Endothelial cell of umbilical vein (primary cell): ENCODE measurements at regions not wholly inside any gene's neighbourhood (a gene's known extent, or its start where the extent isn't known, plus 50 kb on each side); places are given as distances from the start of the nearest gene placed in this dataset.

ENCODE experiments used
- BruUV-seq: library from RNA; stranded (reverse); fragments of 400-500 nt; replicated peaks from 2 replicates; lab custom pipeline; 2021; lab: Mats Ljungman, UMichigan
- CTCF ChIA-PET: fragments of 300-600, 350-600 bp; sonication (Branson Sonifier 250); formaldehyde crosslinking; loops from one replicate; lab custom pipeline; 2021; ENCODE audit warnings: antibody characterized with exemption, inconsistent platforms; lab: Charles Lee
- POLR2A ChIA-PET: fragments of 300-600, 350-600 bp; sonication (Branson Sonifier 250); formaldehyde crosslinking; loops from one replicate; lab custom pipeline; 2021; ENCODE audit warnings: antibody characterized with exemption, inconsistent platforms; lab: Charles Lee
- DNase-seq: peaks from one replicate; pipeline ENCODE4 v3.0.0-alpha.2; 2011; ENCODE audit warnings: low read depth, low spot score
- FAIRE-seq: peaks from 2 replicates; lab custom pipeline; 2011; peaks lifted over from hg19 to GRCh38; lab: Jason Lieb, UNC
- H2AFZ ChIP-seq: 2 replicates; pipeline ENCODE4 v1.6.0; 2012; ENCODE audit warnings: low read depth, low read length, control low read depth, inconsistent platforms
- H3K27ac ChIP-seq: 2 replicates; pipeline ENCODE4 v1.5.1; 2011; ENCODE audit warnings: low read depth, mild to moderate bottlenecking, control low read depth, low read length, moderate library complexity; ENCODE audit not compliant: insufficient read depth
- H3K27me3 ChIP-seq, 2 experiments: 2 replicates each; pipeline versions ENCODE4 v1.6.0 to v1.6.1; 2011; ENCODE audit warnings: low read length in 2 of 2, mixed read lengths in 1 of 2; ENCODE audit not compliant: control insufficient read depth in 2 of 2, insufficient read depth in 2 of 2
- H3K36me3 ChIP-seq, 2 experiments: 2 replicates in 1 of 2; 3 replicates in 1 of 2; pipeline ENCODE4 v1.5.1; 2011; ENCODE audit warnings: low read length in 2 of 2, mild to moderate bottlenecking in 1 of 2, moderate library complexity in 1 of 2; ENCODE audit not compliant: control insufficient read depth in 2 of 2, insufficient read depth in 2 of 2; ENCODE audit errors: extremely low read depth in 1 of 2
- H3K4me1 ChIP-seq: 3 replicates; pipeline ENCODE4 v1.5.1; 2011; ENCODE audit warnings: mild to moderate bottlenecking, low read length; ENCODE audit not compliant: control insufficient read depth, insufficient read depth; ENCODE audit errors: extremely low read depth
- H3K4me2 ChIP-seq: 2 replicates; pipeline ENCODE4 v1.6.1; 2011; ENCODE audit warnings: low read length, control low read depth, mixed read lengths; ENCODE audit not compliant: insufficient read depth
- H3K4me3 ChIP-seq, 3 experiments: fragments of 200-600 bp in 1 of 3; sonication (generic), shearing (Covaris generic) in 1 of 3; replicated peaks in 1 of 3; 2 replicates each; pipeline ENCODE4 v1.5.1; 2011 to 2016; ENCODE audit warnings: control low read depth in 3 of 3, low read length in 3 of 3, mild to moderate bottlenecking in 2 of 3, inconsistent platforms in 1 of 3, low read depth in 1 of 3, moderate library complexity in 1 of 3; ENCODE audit not compliant: insufficient read depth in 1 of 3
- H3K79me2 ChIP-seq: 2 replicates; pipeline ENCODE4 v1.6.0; 2012; ENCODE audit warnings: low read length, inconsistent platforms; ENCODE audit not compliant: control insufficient read depth, insufficient read depth
- H3K9ac ChIP-seq: replicated peaks from 2 replicates; pipeline ENCODE3; 2011; ENCODE audit warnings: low read length, control low read depth; ENCODE audit not compliant: insufficient read depth; ENCODE audit errors: extremely low read depth
- H3K9me1 ChIP-seq: replicated peaks from 3 replicates; pipeline ENCODE4 v1.6.0; 2011; ENCODE audit warnings: mild to moderate bottlenecking, low read length; ENCODE audit not compliant: control insufficient read depth, insufficient read depth; ENCODE audit errors: extremely low read depth
- H3K9me3 ChIP-seq: replicated peaks from 2 replicates; pipeline ENCODE4 v1.5.1; 2012; ENCODE audit warnings: low read length, inconsistent platforms; ENCODE audit not compliant: control insufficient read depth, insufficient read depth
- H4K20me1 ChIP-seq: replicated peaks from 2 replicates; pipeline ENCODE3; 2011; ENCODE audit warnings: mild to moderate bottlenecking, low read length; ENCODE audit not compliant: control insufficient read depth, insufficient read depth; ENCODE audit errors: extremely low read depth
- EZH2 ChIP-seq: IDR thresholded peaks from 2 replicates; pipeline ENCODE4 v1.6.1; 2012; ENCODE audit warnings: borderline replicate concordance, low read depth, mild to moderate bottlenecking, moderate library complexity, low read length, inconsistent platforms; ENCODE audit not compliant: severe bottlenecking
- FOS ChIP-seq: IDR thresholded peaks from 2 replicates; pipeline ENCODE4 v1.6.1; 2011; ENCODE audit warnings: mild to moderate bottlenecking, low read length, moderate library complexity, borderline replicate concordance; ENCODE audit not compliant: insufficient read depth
- GATA2 ChIP-seq: IDR thresholded peaks from 2 replicates; pipeline ENCODE4 v1.7.0; 2011; ENCODE audit warnings: low read depth, mild to moderate bottlenecking, moderate library complexity, mixed read lengths, low read length; ENCODE audit not compliant: insufficient read length, insufficient read depth
- JUN ChIP-seq: IDR thresholded peaks from 2 replicates; pipeline ENCODE4 v1.6.1; 2011; ENCODE audit warnings: borderline replicate concordance, low read depth; ENCODE audit not compliant: insufficient read length, insufficient read depth
- MYC ChIP-seq: IDR thresholded peaks from one replicate; pipeline ENCODE4 v1.6.1; 2011; ENCODE audit warnings: mild to moderate bottlenecking, low read depth, low read length
- POLR2A ChIP-seq: IDR thresholded peaks from 2 replicates; pipeline ENCODE4 v1.6.1; 2012; ENCODE audit warnings: low read depth, mild to moderate bottlenecking, control low read depth, low read length
- POLR2AphosphoS5 ChIP-seq: IDR thresholded peaks from 2 replicates; pipeline ENCODE4 v1.6.1; 2012; ENCODE audit warnings: low read depth, mild to moderate bottlenecking, control low read depth, low read length, moderate library complexity; ENCODE audit not compliant: insufficient read depth
- dilution Hi-C: fragments of 300-500 bp; cut with MboI; formaldehyde crosslinking; loops from one replicate; pipeline ENCODE4 v1.15.0; 2019; ENCODE audit warnings: low sequenced_read_pairs; ENCODE audit not compliant: extremely low pct_ligation_motif_present
- intact Hi-C: fragments of 100-400 bp; cut with micrococcal nuclease; formaldehyde crosslinking; loops from one replicate; pipeline ENCODE4 v1.10.0; 2022
- TF ChIP-seq, protein P1 (sequence below): IDR thresholded peaks from 2 replicates; pipeline ENCODE4 v1.6.1; 2011; ENCODE audit not compliant: insufficient read depth, insufficient read length
- TF ChIP-seq, protein P2 (sequence below), 2 donors: IDR thresholded peaks; 1 replicate in 1 of 2; 2 replicates in 1 of 2; pipeline ENCODE4 v1.5.1; 2011; ENCODE audit warnings: low read length in 2 of 2, mild to moderate bottlenecking in 2 of 2, moderate library complexity in 2 of 2, control low read depth in 1 of 2, inconsistent platforms in 1 of 2, low read depth in 1 of 2; ENCODE audit not compliant: insufficient read depth in 1 of 2; ENCODE audit errors: extremely low read depth in 1 of 2

DNA sequence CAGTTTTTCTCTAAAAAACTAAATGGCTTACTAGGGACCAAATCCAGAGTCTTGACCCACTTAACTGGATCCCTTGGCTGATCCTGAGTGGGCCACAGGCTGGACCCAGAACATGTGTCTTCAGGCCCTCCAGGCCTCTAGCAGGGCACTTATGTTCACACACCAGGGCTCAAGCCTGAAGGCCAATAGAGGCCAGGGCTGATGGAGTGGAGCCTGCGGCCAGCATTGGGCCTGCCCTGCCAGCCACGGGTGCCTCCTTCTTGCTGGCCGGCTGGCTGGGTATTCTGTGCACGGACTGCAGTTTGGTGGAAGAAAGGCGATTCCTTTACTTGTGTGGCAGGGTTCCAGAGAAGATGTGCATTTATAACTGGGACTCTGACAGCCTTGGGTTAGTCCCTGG is 103.0 kb upstream of the ZNF32 start:
- dilution Hi-C loops (no loop called here), intact Hi-C loops (no loop called here)
- BruUV-seq: no TSS peak
- FAIRE-seq: no peak
- ChIA-PET CTCF (no interaction called here), POLR2A (no interaction called here)
- Histone ChIP-seq H3K79me2 (no peaks in the 10 kb centered on the region), H3K9me1 (no peaks in the 10 kb centered on the region), H2AFZ (no peak overlapping the region), H3K4me2 (no peak overlapping the region), H3K9me3 (no peaks in the 10 kb centered on the region), H3K4me1 (no peaks in the 10 kb centered on the region), H4K20me1 (no peaks in the 10 kb centered on the region), H3K27me3 (no peaks in the 10 kb centered on the region), H3K36me3 (no peaks in the 10 kb centered on the region), H3K4me3 (no peak overlapping the region), H3K9ac (no peak overlapping the region), H3K27ac (no peak overlapping the region)
- DNase-seq: no peak
- no peak for TF ChIP-seq MYC
- no peak for TF ChIP-seq POLR2AphosphoS5
- TF ChIP-seq FOS: no peak
- TF ChIP-seq EZH2: no peak
- TF ChIP-seq, protein P1, sequence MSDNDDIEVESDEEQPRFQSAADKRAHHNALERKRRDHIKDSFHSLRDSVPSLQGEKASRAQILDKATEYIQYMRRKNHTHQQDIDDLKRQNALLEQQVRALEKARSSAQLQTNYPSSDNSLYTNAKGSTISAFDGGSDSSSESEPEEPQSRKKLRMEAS: no peak
- no peak for TF ChIP-seq JUN
- TF ChIP-seq, protein P2, sequence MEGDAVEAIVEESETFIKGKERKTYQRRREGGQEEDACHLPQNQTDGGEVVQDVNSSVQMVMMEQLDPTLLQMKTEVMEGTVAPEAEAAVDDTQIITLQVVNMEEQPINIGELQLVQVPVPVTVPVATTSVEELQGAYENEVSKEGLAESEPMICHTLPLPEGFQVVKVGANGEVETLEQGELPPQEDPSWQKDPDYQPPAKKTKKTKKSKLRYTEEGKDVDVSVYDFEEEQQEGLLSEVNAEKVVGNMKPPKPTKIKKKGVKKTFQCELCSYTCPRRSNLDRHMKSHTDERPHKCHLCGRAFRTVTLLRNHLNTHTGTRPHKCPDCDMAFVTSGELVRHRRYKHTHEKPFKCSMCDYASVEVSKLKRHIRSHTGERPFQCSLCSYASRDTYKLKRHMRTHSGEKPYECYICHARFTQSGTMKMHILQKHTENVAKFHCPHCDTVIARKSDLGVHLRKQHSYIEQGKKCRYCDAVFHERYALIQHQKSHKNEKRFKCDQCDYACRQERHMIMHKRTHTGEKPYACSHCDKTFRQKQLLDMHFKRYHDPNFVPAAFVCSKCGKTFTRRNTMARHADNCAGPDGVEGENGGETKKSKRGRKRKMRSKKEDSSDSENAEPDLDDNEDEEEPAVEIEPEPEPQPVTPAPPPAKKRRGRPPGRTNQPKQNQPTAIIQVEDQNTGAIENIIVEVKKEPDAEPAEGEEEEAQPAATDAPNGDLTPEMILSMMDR (IDR thresholded peaks at IDR 0.05; ENCODE audit: extremely low read depth in 1 of 2, insufficient read depth in 1 of 2, low read depth in 1 of 2, low read length in 2 of 2): no peak
- no peak for TF ChIP-seq GATA2
- TF ChIP-seq POLR2A: no peak
